ENCODE measurements at regions not wholly inside any gene's neighbourhood (a gene's known extent, or its start where the extent isn't known, plus 50 kb on each side); places are given as distances from the start of the nearest gene placed in this dataset.

DNA sequence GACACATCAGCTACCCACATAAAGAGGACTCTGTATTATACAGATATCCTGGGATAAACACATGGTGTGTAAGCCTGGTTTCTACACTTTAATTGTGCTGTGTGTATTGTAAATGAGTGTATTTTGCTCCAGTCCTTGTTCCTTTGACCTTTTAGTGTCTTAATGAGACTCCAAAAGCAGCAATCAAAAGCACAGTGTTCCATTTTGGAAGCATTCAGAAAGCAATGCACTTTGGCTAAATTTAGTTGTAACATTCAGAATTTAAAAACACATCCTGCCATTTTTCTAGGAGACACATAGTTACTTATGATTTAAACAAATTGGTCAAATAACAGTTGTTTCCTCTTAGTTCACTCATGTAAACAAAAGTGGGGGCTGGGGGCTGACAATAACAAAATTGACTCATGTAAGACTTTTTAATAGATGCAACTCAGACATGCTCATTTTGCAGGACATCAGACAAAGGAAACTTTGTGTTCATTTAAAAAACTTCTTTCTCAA is 122.2 kb downstream of the GPR37 start:
- H3K27me3 ChIP-seq (ENCODE audit: insufficient read depth) = no peaks in the 10 kb centered on the region
- H3K79me2 ChIP-seq (ENCODE audit: insufficient read depth) = no peaks in the 10 kb centered on the region
- ChIA-PET POLR2A (no interaction called here), CTCF (interaction anchor here (1.2 kb wide), 1 partner anchor 10 kb away, joined by 3 read pairs; no protein-coding TSS in a partner anchor)
- H3K4me1 ChIP-seq (ENCODE audit: control insufficient read depth in 1 of 2, insufficient read depth in 2 of 2, low read depth in 1 of 2, low read length in 1 of 2) = no peaks in the 10 kb centered on the region
- no peaks in the 10 kb centered on the region for H3K36me3 ChIP-seq (replicated peaks in 1 of 2; ENCODE audit: control insufficient read depth in 1 of 2, insufficient read depth in 2 of 2, low read length in 1 of 2)
- H3K9me3 ChIP-seq = no peaks in the 10 kb centered on the region
- no peaks in the 10 kb centered on the region for H3F3A ChIP-seq (replicated peaks; ENCODE audit: insufficient read depth)
- no peak for DNase-seq
- no peak overlapping the region for H3K4me2 ChIP-seq
- no peak overlapping the region for H2AFZ ChIP-seq (ENCODE audit: low read depth)
- H3K4me3 ChIP-seq (ENCODE audit: low read depth in 2 of 2, low read length in 1 of 2) = no peak overlapping the region
- TF ChIP-seq RFX5 (IDR thresholded peaks at IDR 0.05; ENCODE audit: low read length) (no peak), ELF1 (IDR thresholded peaks at IDR 0.05) (no peak), SMC3 (IDR thresholded peaks at IDR 0.05; ENCODE audit: low read depth, low read length) (no peak), NRF1 (IDR thresholded peaks at IDR 0.05; ENCODE audit: low read depth, low read length) (no peak), RXRA (IDR thresholded peaks at IDR 0.05; ENCODE audit: borderline replicate concordance, low read depth) (no peak), TCF12 (IDR thresholded peaks at IDR 0.05) (no peak), EP300 (IDR thresholded peaks at IDR 0.05; ENCODE audit: borderline replicate concordance in 1 of 2, low read depth in 1 of 2, low read length in 1 of 2) (no peak), GABPA (IDR thresholded peaks at IDR 0.05; ENCODE audit: low read depth) (no peak)
- TF ChIP-seq, protein P1, sequence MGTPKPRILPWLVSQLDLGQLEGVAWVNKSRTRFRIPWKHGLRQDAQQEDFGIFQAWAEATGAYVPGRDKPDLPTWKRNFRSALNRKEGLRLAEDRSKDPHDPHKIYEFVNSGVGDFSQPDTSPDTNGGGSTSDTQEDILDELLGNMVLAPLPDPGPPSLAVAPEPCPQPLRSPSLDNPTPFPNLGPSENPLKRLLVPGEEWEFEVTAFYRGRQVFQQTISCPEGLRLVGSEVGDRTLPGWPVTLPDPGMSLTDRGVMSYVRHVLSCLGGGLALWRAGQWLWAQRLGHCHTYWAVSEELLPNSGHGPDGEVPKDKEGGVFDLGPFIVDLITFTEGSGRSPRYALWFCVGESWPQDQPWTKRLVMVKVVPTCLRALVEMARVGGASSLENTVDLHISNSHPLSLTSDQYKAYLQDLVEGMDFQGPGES (IDR thresholded peaks at IDR 0.05; ENCODE audit: low read depth, low read length) = no peak
- TF ChIP-seq, protein P2, sequence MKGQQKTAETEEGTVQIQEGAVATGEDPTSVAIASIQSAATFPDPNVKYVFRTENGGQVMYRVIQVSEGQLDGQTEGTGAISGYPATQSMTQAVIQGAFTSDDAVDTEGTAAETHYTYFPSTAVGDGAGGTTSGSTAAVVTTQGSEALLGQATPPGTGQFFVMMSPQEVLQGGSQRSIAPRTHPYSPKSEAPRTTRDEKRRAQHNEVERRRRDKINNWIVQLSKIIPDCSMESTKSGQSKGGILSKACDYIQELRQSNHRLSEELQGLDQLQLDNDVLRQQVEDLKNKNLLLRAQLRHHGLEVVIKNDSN (IDR thresholded peaks at IDR 0.05; ENCODE audit: borderline replicate concordance, low read depth) = no peak
- TF ChIP-seq, protein P3, sequence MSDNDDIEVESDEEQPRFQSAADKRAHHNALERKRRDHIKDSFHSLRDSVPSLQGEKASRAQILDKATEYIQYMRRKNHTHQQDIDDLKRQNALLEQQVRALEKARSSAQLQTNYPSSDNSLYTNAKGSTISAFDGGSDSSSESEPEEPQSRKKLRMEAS (IDR thresholded peaks at IDR 0.05; ENCODE audit: low read depth) = no peak
- no peaks in the 10 kb centered on the region for H3K9me2 ChIP-seq
- no peak overlapping the region for H3K27ac ChIP-seq (ENCODE audit: low read depth in 2 of 2, low read length in 1 of 2)
- no peaks in the 10 kb centered on the region for H4K20me1 ChIP-seq (ENCODE audit: insufficient read depth)
- no peak overlapping the region for H3K9ac ChIP-seq

DNA sequence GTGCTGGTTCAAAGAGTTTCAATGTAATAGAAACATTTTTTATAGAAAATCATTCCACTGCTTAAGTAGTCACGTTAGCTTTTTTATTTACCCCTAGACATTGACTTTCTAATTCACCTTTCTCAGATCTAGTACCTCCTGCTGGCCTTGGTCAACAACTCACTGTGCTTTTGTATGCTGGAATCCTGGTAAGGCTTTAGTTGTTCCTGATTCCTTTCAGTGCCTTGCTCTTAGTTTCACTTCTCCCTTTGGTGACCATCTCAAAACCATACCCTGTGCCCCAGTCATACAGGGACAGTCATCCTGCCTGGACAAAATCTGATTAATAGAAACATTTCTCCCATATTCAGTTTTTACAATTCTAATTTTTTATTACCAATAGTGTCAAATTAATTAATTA is 130.2 kb downstream of the GPR37 start:
- Histone ChIP-seq H3K27me3 (ENCODE audit: insufficient read depth) (no peaks in the 10 kb centered on the region), H3K9me2 (no peaks in the 10 kb centered on the region), H3K27ac (ENCODE audit: low read depth in 2 of 2, low read length in 1 of 2) (no peak overlapping the region), H3K4me1 (ENCODE audit: control insufficient read depth in 1 of 2, insufficient read depth in 2 of 2, low read depth in 1 of 2, low read length in 1 of 2) (no peaks in the 10 kb centered on the region), H3K79me2 (ENCODE audit: insufficient read depth) (no peaks in the 10 kb centered on the region), H3K9me3 (no peaks in the 10 kb centered on the region), H3K4me2 (no peak overlapping the region), H3F3A (replicated peaks; ENCODE audit: insufficient read depth) (no peaks in the 10 kb centered on the region), H3K4me3 (ENCODE audit: low read depth in 2 of 2, low read length in 1 of 2) (no peak overlapping the region), H4K20me1 (ENCODE audit: insufficient read depth) (no peaks in the 10 kb centered on the region), H3K36me3 (replicated peaks in 1 of 2; ENCODE audit: control insufficient read depth in 1 of 2, insufficient read depth in 2 of 2, low read length in 1 of 2) (no peaks in the 10 kb centered on the region), H3K9ac (no peak overlapping the region), H2AFZ (ENCODE audit: low read depth) (no peak overlapping the region)
- ChIA-PET CTCF (interaction anchor here (1.6 kb wide), 1 partner anchor 19 kb away, joined by 3 read pairs; no protein-coding TSS in a partner anchor), POLR2A (no interaction called here)
- WGBS (ENCODE audit: low lambda C conversion rate) = 26% methylated on average over 1 of the region's 1 CpG
- no peak for DNase-seq
- no peak for TF ChIP-seq FOSL2 (IDR thresholded peaks at IDR 0.05; ENCODE audit: borderline replicate concordance, low read depth)
- TF ChIP-seq, protein P4, sequence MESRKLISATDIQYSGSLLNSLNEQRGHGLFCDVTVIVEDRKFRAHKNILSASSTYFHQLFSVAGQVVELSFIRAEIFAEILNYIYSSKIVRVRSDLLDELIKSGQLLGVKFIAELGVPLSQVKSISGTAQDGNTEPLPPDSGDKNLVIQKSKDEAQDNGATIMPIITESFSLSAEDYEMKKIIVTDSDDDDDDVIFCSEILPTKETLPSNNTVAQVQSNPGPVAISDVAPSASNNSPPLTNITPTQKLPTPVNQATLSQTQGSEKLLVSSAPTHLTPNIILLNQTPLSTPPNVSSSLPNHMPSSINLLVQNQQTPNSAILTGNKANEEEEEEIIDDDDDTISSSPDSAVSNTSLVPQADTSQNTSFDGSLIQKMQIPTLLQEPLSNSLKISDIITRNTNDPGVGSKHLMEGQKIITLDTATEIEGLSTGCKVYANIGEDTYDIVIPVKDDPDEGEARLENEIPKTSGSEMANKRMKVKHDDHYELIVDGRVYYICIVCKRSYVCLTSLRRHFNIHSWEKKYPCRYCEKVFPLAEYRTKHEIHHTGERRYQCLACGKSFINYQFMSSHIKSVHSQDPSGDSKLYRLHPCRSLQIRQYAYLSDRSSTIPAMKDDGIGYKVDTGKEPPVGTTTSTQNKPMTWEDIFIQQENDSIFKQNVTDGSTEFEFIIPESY (IDR thresholded peaks at IDR 0.05; ENCODE audit: borderline replicate concordance, low read depth) = no peak
- TF ChIP-seq, protein P2 (IDR thresholded peaks at IDR 0.05; ENCODE audit: borderline replicate concordance, low read depth) = no peak
- TF ChIP-seq, protein P5, sequence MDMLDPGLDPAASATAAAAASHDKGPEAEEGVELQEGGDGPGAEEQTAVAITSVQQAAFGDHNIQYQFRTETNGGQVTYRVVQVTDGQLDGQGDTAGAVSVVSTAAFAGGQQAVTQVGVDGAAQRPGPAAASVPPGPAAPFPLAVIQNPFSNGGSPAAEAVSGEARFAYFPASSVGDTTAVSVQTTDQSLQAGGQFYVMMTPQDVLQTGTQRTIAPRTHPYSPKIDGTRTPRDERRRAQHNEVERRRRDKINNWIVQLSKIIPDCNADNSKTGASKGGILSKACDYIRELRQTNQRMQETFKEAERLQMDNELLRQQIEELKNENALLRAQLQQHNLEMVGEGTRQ (IDR thresholded peaks at IDR 0.05; ENCODE audit: borderline replicate concordance, low read depth, low read length) = no peak
- TF ChIP-seq GATA2 (CRISPR knock-in tag; IDR thresholded peaks at IDR 0.05) = no peak
- TF ChIP-seq FOXJ3 (CRISPR knock-in tag; IDR thresholded peaks at IDR 0.05) = no peak
- TF ChIP-seq, protein P6, sequence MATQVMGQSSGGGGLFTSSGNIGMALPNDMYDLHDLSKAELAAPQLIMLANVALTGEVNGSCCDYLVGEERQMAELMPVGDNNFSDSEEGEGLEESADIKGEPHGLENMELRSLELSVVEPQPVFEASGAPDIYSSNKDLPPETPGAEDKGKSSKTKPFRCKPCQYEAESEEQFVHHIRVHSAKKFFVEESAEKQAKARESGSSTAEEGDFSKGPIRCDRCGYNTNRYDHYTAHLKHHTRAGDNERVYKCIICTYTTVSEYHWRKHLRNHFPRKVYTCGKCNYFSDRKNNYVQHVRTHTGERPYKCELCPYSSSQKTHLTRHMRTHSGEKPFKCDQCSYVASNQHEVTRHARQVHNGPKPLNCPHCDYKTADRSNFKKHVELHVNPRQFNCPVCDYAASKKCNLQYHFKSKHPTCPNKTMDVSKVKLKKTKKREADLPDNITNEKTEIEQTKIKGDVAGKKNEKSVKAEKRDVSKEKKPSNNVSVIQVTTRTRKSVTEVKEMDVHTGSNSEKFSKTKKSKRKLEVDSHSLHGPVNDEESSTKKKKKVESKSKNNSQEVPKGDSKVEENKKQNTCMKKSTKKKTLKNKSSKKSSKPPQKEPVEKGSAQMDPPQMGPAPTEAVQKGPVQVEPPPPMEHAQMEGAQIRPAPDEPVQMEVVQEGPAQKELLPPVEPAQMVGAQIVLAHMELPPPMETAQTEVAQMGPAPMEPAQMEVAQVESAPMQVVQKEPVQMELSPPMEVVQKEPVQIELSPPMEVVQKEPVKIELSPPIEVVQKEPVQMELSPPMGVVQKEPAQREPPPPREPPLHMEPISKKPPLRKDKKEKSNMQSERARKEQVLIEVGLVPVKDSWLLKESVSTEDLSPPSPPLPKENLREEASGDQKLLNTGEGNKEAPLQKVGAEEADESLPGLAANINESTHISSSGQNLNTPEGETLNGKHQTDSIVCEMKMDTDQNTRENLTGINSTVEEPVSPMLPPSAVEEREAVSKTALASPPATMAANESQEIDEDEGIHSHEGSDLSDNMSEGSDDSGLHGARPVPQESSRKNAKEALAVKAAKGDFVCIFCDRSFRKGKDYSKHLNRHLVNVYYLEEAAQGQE (IDR thresholded peaks at IDR 0.05; ENCODE audit: low read depth, low read length) = no peak
- no peak for TF ChIP-seq SMC3 (IDR thresholded peaks at IDR 0.05; ENCODE audit: low read depth, low read length)
- TF ChIP-seq CHD2 (IDR thresholded peaks at IDR 0.05; ENCODE audit: low read length, partially characterized antibody) = no peak
- no peak for TF ChIP-seq NFIC (IDR thresholded peaks at IDR 0.05; ENCODE audit: borderline replicate concordance)

Measured in SK-N-SH (cell line).